Stimulated activated CD8-positive, alpha-beta memory T cell treated with anti-CD3 and anti-CD28 coated beads, Interleukin-4, amount 100 ng/mL, for 48 hours (primary cell): ENCODE measurements at regions not wholly inside any gene's neighbourhood (a gene's known extent, or its start where the extent isn't known, plus 50 kb on each side); places are given as distances from the start of the nearest gene placed in this dataset.
A peak's percentile ranks its signal among the peaks of the same experiment; 100 is the strongest.
"Not testable (repeated sequence)": the region's sequence is repeated elsewhere in the genome, so short reads cannot be mapped to it uniquely, and the experiment has no call there.

Experiments used
- DNase-seq: peaks from one replicate; pipeline ENCODE4 v3.0.0-alpha.2; 2020

DNA sequence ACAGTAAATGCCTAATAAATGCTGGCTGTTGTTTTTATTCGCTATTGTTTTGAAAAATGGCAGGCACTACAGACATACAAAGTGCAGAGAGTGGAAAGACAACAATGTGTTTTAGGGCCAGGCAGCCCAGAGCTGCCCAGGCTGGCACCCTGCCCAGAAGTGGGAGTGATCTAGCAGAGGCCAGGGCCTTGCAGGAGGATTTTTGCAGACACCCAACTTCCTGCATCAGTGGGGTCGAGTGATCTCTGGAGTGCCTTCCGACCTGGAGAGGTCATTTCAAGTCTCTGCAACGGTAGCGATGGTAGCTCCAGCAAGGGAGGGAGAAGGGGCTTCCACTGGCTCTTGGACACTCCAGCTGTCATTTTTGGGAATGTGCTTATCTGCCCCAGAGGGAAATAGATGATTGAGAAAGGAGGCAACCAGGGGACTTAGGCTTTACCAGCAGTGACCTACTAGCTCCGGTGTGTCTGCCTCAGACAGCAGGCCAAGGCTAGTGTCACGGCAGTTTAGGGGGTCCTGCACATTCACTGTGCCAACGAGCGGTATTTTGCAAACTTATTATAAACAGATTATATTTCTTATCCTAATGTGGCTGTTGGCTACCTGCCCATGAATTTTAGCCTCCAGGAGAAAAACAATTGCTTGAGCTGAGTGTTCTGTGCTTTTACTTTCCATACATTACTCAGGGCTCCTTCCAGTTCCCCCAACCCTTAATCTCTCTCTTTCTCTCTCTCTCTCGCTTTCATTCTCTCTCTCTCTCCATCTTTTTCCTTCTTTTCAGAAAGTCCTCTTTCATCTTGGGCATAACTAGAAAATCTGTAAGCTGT, 153.9 kb upstream of the PLGLB2 start:
- DNase-seq: peak; percentile 41

- not testable (repeated sequence) for DNase-seq
Observed at GRCh38 chr2:87594611-87594992, 153.3 kb upstream of the PLGLB2 start.

DNA sequence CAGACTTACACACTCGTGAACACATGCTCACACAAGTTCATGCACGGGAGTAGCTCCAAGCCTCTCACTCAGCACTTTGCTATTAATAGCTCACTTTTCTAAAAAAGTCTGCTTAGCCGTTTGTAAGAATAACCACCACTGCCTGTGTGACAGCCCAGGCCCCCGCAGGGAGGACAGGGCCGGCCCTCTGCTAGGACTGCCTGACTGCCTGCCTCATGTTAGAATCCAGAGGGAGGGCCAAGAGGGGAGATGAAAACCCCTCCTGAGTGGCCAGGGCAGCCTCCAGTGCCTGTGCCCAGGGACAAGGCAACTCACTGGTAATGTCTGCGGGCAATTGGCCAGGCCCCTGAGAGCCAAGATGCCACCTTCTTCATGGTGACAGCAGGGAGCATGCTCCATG, 152.9 kb upstream of the PLGLB2 start:
- not testable (repeated sequence) for DNase-seq

DNA sequence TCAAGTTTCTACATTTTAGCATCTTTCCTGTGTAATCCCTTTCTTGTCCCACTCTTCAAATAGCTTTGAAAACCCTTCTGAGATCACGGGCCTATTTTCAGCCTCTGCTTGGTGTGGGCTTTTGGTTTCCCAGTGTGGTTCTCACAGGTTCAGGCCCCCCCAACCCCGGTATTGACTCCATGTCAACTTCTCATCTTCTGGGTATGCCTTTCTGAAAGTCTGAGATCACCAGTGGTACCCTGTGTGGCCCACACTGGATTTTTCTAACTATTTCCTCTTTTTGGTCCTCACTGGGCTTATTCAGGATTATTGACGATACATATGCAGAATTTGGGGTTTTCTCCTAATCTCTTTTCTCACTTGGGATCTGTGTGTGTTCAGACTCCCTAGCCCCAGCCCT, 146.9 kb upstream of the PLGLB2 start:
- not testable (repeated sequence) for DNase-seq

DNA sequence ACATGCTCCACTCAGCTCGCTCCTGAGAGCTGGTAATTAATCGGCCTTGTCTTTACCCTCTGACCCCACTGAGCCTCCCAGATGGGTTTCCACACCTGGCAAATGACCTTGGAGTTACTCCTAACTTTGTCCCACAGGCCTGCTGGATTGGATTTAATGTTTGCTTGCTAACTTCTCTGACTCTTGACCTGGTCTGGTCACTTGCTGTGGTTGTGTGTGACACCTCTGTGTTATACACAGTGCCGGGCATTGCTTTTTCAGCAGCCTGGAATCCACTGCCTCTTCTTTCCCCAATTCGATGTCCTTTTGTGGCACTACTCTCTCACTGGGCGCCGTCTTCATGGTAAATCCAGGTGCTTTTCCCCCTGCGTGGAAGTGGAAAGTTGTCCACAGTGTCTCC, 145.8 kb upstream of the PLGLB2 start:
- not testable (repeated sequence) for DNase-seq

DNA sequence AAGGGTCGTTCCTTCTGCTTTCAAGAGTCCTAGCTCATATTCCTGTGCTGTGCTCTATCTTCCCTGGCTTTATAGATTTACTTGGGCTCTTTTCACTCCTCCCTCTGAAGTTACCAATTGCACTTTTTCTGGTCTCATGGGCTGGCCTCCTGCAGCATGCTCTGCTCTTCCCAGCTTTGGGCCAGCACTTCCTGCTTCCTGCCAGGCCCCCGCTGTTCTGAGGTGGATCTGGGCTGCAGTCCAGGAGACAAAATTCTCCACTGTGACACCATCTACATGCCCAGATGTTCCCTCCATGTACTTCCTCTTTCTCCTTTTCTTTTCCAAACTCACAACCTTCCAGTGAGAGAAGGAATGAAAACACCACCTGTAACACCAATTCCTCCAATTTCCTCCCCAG, 145.2 kb upstream of the PLGLB2 start:
- not testable (repeated sequence) for DNase-seq

GRCh38 chr2:87603418-87604278, 144.2 kb upstream of the PLGLB2 start:
- DNase-seq: not testable (repeated sequence)

- DNase-seq: not testable (repeated sequence)
Observed at GRCh38 chr2:87604279-87604818, 143.5 kb upstream of the PLGLB2 start.

DNA sequence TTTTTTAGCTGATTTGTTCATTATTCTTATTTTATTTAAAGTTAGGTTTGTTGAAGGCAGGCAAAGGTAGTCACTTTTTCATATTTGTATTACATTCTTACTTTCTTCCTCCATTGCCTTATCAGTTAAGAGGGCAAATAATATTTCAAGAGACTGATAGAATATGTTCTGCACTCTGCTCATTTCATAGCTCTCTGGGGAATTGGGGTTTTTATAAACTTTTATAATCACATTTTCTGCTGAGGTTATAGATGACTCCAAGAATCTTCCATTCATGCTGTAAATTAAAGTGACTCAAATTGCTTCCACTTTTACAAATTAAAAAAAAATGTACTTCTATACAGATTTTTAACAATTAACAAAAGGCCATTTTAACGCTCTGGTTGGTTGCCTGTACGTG, 142.9 kb upstream of the PLGLB2 start:
- not testable (repeated sequence) for DNase-seq

DNA sequence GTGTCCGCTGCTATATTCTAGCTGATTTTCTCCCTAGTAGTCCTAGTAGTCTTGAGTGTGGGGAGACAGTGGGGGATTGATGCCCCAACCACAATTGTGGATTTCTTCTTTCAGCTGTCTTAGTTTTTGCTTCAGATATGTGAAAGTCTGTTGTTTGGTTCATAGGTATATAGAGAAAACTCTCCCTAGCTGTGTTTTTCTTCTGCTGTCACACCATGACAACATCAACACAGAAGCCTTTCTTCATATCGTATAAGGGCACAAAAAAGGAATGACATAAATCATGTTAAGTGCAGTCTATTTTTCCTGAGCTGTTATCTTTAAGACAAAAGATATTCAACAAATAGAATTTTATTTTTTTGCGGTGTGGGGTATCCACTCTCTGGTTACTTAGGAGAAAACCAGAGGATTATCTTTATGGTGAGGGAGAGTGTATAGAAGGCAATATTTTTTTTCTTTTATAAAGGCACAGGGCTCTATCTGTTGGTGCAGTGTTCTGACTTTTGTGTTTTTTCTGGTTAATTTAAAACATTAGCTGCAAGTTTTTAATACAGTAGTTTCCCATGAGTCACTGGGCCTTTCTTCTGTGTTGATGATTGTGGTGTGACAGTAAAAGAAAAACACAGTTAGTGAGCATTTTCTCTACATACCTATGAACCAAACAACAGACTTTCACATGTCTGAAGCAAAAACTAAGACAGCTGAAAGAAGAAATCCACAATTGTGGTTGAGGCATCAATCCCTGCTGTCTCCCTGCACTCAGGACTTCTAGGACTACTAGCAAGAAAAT, 139.3 kb upstream of the PLGLB2 start:
- DNase-seq: not testable (repeated sequence)

GRCh38 chr2:87610974-87611373, 136.9 kb upstream of the PLGLB2 start:
- DNase-seq: not testable (repeated sequence)

GRCh38 chr2:87611416-87611815, 136.5 kb upstream of the PLGLB2 start:
- DNase-seq: not testable (repeated sequence)

GRCh38 chr2:87611956-87612355, 135.9 kb upstream of the PLGLB2 start:
- not testable (repeated sequence) for DNase-seq

DNA sequence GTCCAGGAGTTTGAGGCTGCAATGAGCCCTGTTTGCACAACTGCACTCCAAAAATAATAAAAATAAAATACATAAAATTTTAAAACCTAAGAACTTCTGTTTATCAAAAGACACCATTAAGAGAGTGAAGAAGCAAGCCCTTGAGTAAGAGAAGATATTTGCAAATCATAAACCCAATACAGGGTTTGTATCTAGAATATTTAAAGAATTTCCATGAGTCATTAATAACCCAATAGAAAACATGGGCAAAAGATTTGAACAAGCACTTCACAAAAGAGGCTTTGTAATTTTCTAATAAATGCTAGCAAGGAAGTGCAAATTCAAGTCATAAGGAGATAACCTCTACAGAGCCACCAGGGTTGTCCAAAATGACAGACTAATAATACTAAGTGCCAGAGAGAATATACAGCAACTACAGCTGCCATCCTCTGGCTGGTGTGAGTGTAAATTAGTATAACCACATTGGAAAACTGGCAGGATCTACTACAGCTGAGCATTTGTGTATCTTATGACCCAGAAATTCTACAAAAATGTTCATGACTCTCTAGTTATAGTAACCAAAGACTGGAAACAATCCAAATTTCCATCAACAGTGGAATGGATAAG, 133.0 kb upstream of the PLGLB2 start:
- not testable (repeated sequence) for DNase-seq

GRCh38 chr2:87619121-87619520, 128.8 kb upstream of the PLGLB2 start:
- DNase-seq: not testable (repeated sequence)

- DNase-seq: not testable (repeated sequence)
Observed at GRCh38 chr2:87621139-87621538, 126.7 kb upstream of the PLGLB2 start.

DNA sequence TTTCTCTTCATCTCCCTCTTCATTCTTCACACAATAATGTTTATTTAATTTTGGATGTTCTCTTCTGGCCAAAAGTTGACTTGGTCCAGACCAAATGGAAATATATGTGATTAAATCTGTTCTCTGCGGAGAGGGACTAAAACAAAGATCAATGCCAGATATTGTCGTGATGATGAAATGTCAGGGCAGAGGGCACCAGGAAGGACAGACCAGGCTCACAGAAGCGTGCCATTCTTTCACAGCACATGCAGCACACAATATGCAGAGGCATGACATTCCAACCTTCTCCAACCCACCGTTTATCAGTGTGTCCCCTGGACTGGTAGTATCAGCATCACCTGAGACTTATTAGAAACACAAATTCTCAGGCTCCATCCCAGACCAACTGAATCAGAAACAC, 125.2 kb upstream of the PLGLB2 start:
- not testable (repeated sequence) for DNase-seq

- DNase-seq: peak; percentile 45
Observed at GRCh38 chr2:87629491-87630458, 118.1 kb upstream of the PLGLB2 start.

DNA sequence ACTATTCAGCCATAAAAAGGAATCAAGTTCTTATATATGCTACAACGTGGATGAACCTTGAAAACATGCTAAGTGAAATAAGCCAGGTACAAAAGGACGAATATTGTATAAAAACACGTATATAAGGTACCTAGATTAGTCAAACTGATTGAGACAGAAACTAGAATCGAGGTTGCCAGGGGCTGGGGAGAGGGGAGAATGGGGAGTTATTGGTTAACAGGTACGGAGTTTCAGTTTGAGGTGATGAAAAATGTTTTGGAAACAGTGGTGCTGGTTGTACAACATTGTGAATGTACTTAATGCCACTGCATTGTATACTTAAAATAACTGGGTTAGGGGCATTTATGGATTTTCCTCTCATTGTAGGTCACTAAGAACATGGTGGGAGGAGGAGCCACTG, 117.0 kb upstream of the PLGLB2 start:
- DNase-seq: not testable (repeated sequence)

DNA sequence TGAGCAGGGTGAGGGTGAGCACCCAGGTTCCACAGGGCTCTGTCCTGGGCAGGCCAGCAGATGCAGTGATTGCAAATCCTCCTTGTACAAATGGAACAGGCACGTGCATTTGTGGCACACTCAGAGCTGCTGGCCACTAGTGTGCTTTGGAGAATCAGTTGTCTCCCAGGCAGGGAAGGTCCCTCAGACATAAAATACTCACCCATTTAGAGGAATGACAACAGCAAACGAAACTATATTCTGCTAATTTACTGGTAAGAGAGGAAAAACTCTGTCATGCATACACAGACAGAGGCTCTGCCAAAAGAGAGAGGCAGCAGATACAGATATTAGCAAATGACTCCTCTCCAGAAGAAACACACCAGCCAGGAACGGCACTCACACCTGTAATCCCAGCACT, 116.5 kb upstream of the PLGLB2 start:
- not testable (repeated sequence) for DNase-seq
